Neural cell (in vitro differentiated cells): ENCODE measurements at regions not wholly inside any gene's neighbourhood (a gene's known extent, or its start where the extent isn't known, plus 50 kb on each side); places are given as distances from the start of the nearest gene placed in this dataset.

ENCODE experiments used
- H2AFZ ChIP-seq: fragments of 200-600, 300-800 bp; sonication (generic), shearing (Covaris generic); 2 replicates; pipeline ENCODE4 v1.6.0; 2014; ENCODE audit warnings: low read depth, mild to moderate bottlenecking, antibody characterized with exemption, low read length, moderate library complexity
- H3F3A ChIP-seq: fragments of 200-600 bp; shearing (Covaris generic); 2 replicates; pipeline ENCODE4 v1.6.1; 2016; ENCODE audit warnings: mild to moderate bottlenecking, moderate library complexity, mixed read lengths, antibody characterized with exemption, low read length; ENCODE audit not compliant: insufficient read depth, poor library complexity, severe bottlenecking
- H3K27ac ChIP-seq: fragments of 200-600, 300-800 bp; sonication (generic), shearing (Covaris generic); 2 replicates; pipeline ENCODE4 v1.5.1; 2014; ENCODE audit warnings: mild to moderate bottlenecking, low read length, moderate library complexity
- H3K27me3 ChIP-seq: fragments of 300-800, 200-600 bp; sonication (generic), shearing (Covaris generic); 2 replicates; pipeline ENCODE4 v1.6.0; 2014; ENCODE audit warnings: mild to moderate bottlenecking, low read depth, low read length, moderate library complexity; ENCODE audit not compliant: insufficient read depth
- H3K36me3 ChIP-seq: fragments of 300-800, 200-600 bp; sonication (generic), shearing (Covaris generic); 2 replicates; pipeline ENCODE4 v1.5.1; 2014; ENCODE audit warnings: mild to moderate bottlenecking, antibody characterized with exemption, low read length, moderate library complexity; ENCODE audit not compliant: insufficient read depth
- H3K4me2 ChIP-seq: fragments of 300-800, 200-600 bp; sonication (generic), shearing (Covaris generic); 2 replicates; pipeline ENCODE4 v1.6.0; 2014; ENCODE audit warnings: mild to moderate bottlenecking, low read length
- H3K4me3 ChIP-seq: fragments of 300-800, 200-600 bp; sonication (generic), shearing (Covaris generic); 2 replicates; pipeline ENCODE4 v1.5.1; 2014; ENCODE audit warnings: mild to moderate bottlenecking, low read length, moderate library complexity
- H3K79me2 ChIP-seq: fragments of 200-600 bp; shearing (Covaris generic); replicated peaks from 2 replicates; pipeline ENCODE4 v1.6.0; 2014; ENCODE audit warnings: mild to moderate bottlenecking, low read length, moderate library complexity; ENCODE audit not compliant: insufficient read depth
- H3K9ac ChIP-seq: fragments of 300-800, 200-600 bp; sonication (generic), shearing (Covaris generic); 2 replicates; pipeline ENCODE4 v1.6.1; 2016; ENCODE audit warnings: mild to moderate bottlenecking, low read length, mixed read lengths
- H3K9me2 ChIP-seq: fragments of 200-600 bp; shearing (Covaris generic); 2 replicates; pipeline ENCODE4 v1.6.1; 2016; ENCODE audit warnings: mild to moderate bottlenecking, low read length, mixed read lengths; ENCODE audit not compliant: insufficient read depth
- H3K9me3 ChIP-seq: fragments of 200-600, 300-800 bp; sonication (generic), shearing (Covaris generic); 2 replicates; pipeline ENCODE4 v1.6.1; 2016; ENCODE audit warnings: mild to moderate bottlenecking, mixed run types, low read length, moderate library complexity, mixed read lengths
- H4K20me1 ChIP-seq: fragments of 200-600 bp; shearing (Covaris generic); 2 replicates; pipeline ENCODE4 v1.6.1; 2016; ENCODE audit warnings: mild to moderate bottlenecking, mixed run types; ENCODE audit not compliant: insufficient read depth
- CTCF ChIP-seq: fragments of 450-650 bp; IDR thresholded peaks from 2 replicates; pipeline ENCODE4 v1.5.1; 2014; ENCODE audit warnings: antibody characterized with exemption, mild to moderate bottlenecking, moderate library complexity; ENCODE audit not compliant: poor library complexity, severe bottlenecking
- EP300 ChIP-seq: fragments of 450-650 bp; conservative IDR thresholded peaks from 2 replicates; pipeline ENCODE4 v1.6.1; 2014; ENCODE audit warnings: antibody characterized with exemption, mild to moderate bottlenecking, moderate library complexity; ENCODE audit not compliant: poor library complexity, severe bottlenecking
- EZH2 ChIP-seq: fragments of 200-600, 300-800 bp; shearing (Covaris generic), sonication (generic); IDR thresholded peaks from 2 replicates; pipeline ENCODE4 v1.6.1; 2014; ENCODE audit warnings: antibody characterized with exemption, low read length, borderline replicate concordance, mild to moderate bottlenecking; ENCODE audit not compliant: insufficient read depth, poor library complexity, severe bottlenecking
- MXI1 ChIP-seq: fragments of 450-650 bp; conservative IDR thresholded peaks from 2 replicates; pipeline ENCODE4 v1.6.1; 2014; ENCODE audit warnings: antibody characterized with exemption, mild to moderate bottlenecking; ENCODE audit not compliant: poor library complexity, severe bottlenecking
- POLR2AphosphoS5 ChIP-seq: IDR thresholded peaks from 2 replicates; pipeline ENCODE4 v1.6.1; 2012
- RAD21 ChIP-seq: fragments of 450-650 bp; conservative IDR thresholded peaks from 2 replicates; pipeline ENCODE4 v1.6.1; 2014; ENCODE audit warnings: antibody characterized with exemption, mild to moderate bottlenecking, moderate library complexity
- REST ChIP-seq: IDR thresholded peaks from 2 replicates; pipeline ENCODE4 v1.6.1; 2012; ENCODE audit warnings: borderline replicate concordance
- TAF1 ChIP-seq: IDR thresholded peaks from 2 replicates; pipeline ENCODE4 v1.6.1; 2012; ENCODE audit warnings: low read depth
- small RNA-seq, 3 experiments: library from RNA; depleted of rRNA; stranded (forward); fragments of <200 nt; gene quantifications; one replicate each; pipeline ENCODE3, GENCODE V24; 2012

- no peaks in the 10 kb centered on the region for H3K36me3 ChIP-seq
- no peak overlapping the region for H3K4me3 ChIP-seq
- H3K9me2 ChIP-seq: no peaks in the 10 kb centered on the region
- H3F3A ChIP-seq: no peaks in the 10 kb centered on the region
- no peaks in the 10 kb centered on the region for H3K79me2 ChIP-seq
- H4K20me1 ChIP-seq: no peaks in the 10 kb centered on the region
- no peak overlapping the region for H2AFZ ChIP-seq
- H3K27me3 ChIP-seq: peaks cover 16% of the 10 kb centered on the region
- H3K9ac ChIP-seq: no peak overlapping the region
- H3K27ac ChIP-seq: no peak overlapping the region
- no peaks in the 10 kb centered on the region for H3K9me3 ChIP-seq
- H3K4me2 ChIP-seq: no peak overlapping the region
- TF ChIP-seq EZH2: no peak
- no peak for TF ChIP-seq EP300
- no peak for TF ChIP-seq POLR2AphosphoS5
- no peak for TF ChIP-seq REST
- no peak for TF ChIP-seq CTCF
- TF ChIP-seq RAD21: no peak
- TF ChIP-seq TAF1: no peak
- no peak for TF ChIP-seq MXI1
Observed at GRCh38 chr13:25044071-25044470, 51.9 kb upstream of the PABPC3 start.

Small RNAs in the stretch of these regions (small RNA-seq; reads per million reads assigned to genes)
- gene AL590099.1 (0 reads per million in 3 experiments), gene LSP1P1 (0 reads per million in 3 experiments)
